ENCODE measurements at regions not wholly inside any gene's neighbourhood (a gene's known extent, or its start where the extent isn't known, plus 50 kb on each side); places are given as distances from the start of the nearest gene placed in this dataset.

- no peak for TF ChIP-seq POLR2A (IDR thresholded peaks at IDR 0.05)
- TF ChIP-seq CTCF (IDR thresholded peaks at IDR 0.05): no peak
- no peak for TF ChIP-seq EP300 (IDR thresholded peaks at IDR 0.05; ENCODE audit: low read depth)
- TF ChIP-seq POLR2AphosphoS5 (IDR thresholded peaks at IDR 0.05): no peak
Observed at GRCh38 chr16:9331503-9331902, 240.1 kb downstream of the HAPSTR1 start.
